DMS79 treated with DMSO at 0.1 percent for 48 hours (cell line): ENCODE measurements at regions not wholly inside any gene's neighbourhood (a gene's known extent, or its start where the extent isn't known, plus 50 kb on each side); places are given as distances from the start of the nearest gene placed in this dataset.
"Not testable (repeated sequence)": the region's sequence is repeated elsewhere in the genome, so short reads cannot be mapped to it uniquely, and the experiment has no call there.

ENCODE experiments used
- DNase-seq: peaks from one replicate; lab custom pipeline; 2025; lab: John Stamatoyannopoulos, UW

GRCh38 chr17:51435171-51435552, 174.8 kb downstream of the UTP18 start:
- DNase-seq: no peak

- no peak for DNase-seq
Observed at GRCh38 chr17:51435641-51436091, 175.3 kb downstream of the UTP18 start.

DNA sequence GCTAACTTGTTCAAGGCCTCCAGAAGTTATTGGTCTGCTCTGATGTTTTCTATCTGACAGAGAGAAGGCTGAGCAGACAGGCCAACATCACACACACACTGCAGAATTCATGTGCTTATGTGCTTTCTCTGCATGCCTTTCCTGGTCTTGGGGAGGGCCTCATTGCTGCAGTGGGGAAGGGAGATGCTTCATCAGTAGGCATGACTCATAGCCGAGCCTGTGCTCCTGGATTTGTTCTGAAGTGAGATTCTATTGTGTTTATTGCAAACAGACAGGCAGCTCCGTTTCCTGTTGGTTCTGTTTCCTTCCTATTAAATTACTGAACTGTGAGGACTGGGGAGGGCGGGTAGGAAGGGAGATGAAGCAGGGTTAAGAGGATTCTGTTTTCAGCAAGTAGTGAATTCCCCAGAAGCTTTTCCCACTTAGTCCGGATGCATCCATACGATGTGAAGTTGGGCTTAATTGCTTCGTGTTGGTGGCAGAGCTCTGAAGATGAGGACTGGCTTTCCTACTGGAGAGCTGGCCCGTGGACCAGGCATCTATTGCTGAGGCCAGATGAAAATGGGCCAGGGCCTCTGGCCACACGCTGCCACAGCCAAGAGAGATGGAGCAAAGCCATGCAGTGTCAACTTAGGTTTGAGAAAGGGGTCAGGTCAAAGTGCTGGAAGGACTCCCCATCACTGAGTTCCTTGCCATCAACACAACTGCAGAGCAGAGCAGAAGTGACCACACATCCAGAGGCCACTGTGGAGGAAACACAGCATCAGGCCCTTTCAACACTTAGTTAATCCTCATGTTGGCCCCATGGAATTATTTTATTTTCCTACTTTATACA, 179.3 kb downstream of the UTP18 start:
- DNase-seq: no peak

DNA sequence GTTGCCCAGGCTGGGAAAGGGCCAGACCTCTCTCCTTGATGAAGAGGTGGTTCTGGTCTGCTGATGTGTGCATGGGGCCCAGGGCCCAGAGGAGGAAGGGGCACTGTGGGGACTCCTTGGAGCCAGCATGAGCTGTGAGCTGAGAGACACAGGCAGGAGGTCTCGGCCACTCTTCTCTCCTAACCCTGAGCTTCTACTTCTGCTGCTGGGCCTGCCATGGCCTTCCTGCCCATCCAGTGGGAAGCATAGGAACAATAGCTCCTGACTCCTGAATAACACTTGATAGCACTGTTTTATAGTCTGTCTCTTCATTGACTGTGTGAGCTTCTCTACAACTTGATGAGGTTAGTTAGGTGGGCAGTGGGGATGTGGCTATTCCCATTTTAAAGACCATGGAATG, 181.1 kb downstream of the UTP18 start:
- DNase-seq: no peak

DNA sequence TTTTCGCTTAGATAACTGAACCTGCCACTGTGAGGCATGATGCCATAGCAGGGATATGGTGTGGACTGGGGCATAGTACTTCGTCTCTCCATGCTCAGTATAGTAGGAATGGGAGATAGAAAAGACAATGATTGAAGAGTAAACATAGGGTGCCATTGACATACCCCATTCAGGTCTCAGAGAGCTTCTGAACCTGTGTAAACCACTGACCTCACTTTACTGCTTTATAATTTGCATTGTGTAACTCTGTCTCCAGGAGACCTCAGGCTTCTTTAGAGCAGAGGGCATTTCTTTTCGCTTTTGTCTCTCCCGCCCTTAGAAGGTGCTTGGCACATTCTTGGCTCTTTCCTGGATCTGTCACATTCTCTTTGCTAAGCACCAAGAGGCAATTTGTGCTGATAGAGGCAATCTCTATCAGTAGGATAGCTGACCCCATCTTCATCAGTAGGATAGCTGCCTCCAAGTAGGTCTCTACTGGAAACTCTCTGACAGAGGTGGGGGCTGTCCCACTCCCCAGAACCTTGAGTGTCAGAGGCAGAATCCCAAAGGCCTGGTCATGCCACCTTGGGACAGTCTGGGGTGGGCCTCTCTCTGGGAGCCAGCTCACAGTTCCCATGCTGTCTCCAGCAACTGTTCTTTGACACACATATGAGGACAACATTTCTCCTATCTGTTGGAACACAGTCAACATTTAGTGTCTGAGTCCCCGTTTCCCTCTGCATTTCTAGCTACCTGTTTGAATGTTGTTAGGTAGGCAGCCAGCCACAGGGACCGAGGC, 181.9 kb downstream of the UTP18 start:
- DNase-seq: no peak

DNA sequence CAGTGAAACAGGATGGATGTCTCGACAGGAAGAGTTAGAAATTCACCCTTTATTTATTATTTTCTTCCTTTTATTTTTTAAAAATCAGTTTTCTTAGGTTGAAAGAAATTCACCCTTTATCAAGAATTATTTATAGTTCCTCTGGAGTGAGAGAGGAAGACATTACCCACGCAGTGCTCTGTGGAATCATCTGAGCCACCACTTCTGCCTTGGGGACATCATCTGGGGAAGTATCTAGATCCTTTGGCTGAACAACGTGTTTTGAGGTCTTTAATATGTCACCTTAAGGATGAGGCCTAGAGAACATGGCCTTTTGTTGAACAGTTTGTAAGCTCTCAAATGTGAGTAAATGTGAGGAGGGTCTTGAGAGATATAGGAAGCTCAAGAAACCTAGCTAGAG, 183.3 kb downstream of the UTP18 start:
- DNase-seq: no peak

DNA sequence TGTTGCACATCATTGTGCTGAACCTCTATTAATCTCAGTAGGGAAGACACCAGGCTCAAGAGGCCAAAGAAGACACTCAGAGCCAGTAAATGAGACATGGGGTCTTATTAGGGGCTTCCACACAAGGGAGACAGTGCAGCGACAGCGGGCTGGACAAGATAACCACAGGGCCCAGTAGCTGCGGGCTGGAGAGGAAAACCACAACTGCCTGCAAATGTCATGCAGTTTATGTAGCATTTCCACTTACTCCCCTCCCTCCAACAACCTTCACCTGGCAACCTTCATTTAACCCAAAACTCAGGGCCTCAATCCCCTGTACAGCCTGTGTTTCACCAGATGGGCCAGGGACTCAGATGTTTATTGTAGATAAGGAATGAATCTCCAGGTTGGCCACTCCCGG, 185.6 kb downstream of the UTP18 start:
- no peak for DNase-seq

- DNase-seq: no peak
Observed at GRCh38 chr17:51454456-51454978, 194.2 kb downstream of the UTP18 start.

DNA sequence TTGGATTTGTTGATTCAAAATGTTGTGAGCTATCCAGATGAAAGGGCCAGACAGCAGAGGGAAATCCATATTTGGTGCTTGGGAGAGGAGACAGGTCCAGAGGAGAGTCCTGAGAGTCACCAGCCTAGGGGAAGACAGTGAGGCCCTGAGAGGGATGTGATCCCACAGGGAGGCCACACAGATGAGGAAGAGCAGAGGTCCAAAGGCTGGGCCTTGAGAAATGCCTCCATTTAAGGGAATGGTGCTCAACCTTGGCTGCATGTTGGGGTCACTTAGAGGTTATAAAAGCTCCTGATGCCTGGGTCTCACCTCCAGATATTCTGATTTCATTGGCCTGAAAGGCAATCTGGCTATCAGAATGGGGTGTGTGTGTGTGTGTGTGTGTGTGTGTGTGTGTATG, 194.9 kb downstream of the UTP18 start:
- no peak for DNase-seq

DNA sequence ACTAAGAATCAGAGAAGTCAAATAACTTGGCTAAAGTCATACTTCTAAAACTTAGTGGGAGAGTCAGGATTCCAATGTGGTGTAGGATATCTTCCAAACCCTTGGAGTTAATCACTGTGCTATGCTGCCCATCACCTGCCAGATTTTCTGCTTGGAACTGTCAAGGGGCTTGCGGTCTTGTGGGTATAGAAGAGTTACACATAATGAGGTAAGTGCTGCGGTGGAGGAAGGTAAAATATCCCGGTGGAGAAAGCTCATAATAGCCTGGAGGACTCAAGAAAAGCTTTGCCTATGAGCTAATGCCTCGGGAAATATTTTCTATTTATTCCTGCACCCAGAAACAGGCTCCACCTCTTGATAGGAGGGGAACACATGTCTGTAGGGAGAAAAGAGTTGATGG, 195.6 kb downstream of the UTP18 start:
- no peak for DNase-seq

DNA sequence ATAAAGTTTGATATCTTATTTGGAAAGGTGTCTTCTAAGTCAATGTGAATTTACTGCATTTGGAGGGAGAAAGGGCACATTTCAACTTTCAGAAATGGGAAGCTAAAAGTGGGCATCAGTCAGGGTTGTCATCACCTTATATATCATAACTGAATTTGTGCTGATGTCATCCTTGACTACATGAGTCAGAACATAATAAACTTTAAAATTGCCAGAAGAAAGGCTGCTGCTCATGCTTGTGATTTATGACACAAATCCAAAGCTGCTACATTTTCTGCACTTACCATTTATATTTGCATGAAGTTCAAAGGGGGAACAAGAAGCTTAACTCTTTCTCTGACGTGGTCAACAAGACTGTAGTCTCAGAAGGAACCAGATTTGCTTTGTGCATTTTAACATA, 196.6 kb downstream of the UTP18 start:
- DNase-seq: no peak

- DNase-seq: no peak
Observed at GRCh38 chr17:51461578-51462004, 201.2 kb downstream of the UTP18 start.

GRCh38 chr17:51463353-51463752, 203.0 kb downstream of the UTP18 start:
- no peak for DNase-seq

- no peak for DNase-seq
Observed at GRCh38 chr17:51467336-51467735, 207.0 kb downstream of the UTP18 start.

DNA sequence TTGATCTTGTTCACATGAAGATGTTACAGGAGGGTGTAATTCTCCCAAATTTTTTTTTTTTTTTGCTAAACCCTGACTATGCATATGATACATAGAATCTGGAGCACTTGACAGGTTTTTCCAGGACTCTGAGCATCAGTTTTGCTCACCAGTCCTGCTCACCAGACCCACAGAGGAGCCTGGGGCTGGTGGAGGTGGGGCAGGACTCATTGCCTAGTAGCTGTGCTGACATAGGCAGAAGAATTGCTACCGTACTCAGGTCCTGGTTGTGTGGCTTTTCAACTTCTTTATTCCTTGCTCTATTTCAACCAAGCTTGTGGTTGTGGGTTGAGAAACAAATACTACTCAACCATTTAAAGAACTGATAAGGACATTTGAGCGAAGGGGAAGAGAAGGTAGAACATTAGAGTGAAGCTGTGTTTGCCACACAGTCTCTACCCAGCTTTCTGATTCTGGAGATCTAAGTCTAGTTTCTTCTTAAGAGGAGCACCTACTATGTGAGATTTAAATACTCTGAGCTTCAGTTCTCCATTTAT, 212.4 kb downstream of the UTP18 start:
- no peak for DNase-seq

- DNase-seq: no peak
Observed at GRCh38 chr17:51474764-51475163, 214.4 kb downstream of the UTP18 start.

- DNase-seq: no peak
Observed at GRCh38 chr17:51475730-51476129, 215.4 kb downstream of the UTP18 start.

GRCh38 chr17:51479303-51479702, 219.0 kb downstream of the UTP18 start:
- no peak for DNase-seq

DNA sequence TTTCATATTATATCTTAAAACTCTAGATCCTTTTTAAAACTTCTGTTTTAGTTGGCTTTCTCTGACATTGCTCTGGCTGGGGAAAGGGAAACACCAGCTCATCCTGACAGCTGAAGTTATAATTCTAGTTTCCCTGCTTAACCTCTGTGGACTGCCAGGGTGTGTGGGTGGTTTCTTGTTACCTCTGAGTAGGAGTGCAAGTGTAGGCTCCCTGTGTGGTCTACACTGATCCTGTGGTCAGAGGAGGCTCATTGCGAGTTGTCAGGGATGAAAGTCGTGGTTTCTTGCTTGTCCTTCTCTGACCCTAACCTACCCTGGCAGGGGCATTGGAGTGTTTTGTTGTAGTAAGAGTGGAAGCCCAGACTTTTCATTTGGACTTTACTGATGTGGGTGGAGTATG, 221.0 kb downstream of the UTP18 start:
- DNase-seq: no peak

DNA sequence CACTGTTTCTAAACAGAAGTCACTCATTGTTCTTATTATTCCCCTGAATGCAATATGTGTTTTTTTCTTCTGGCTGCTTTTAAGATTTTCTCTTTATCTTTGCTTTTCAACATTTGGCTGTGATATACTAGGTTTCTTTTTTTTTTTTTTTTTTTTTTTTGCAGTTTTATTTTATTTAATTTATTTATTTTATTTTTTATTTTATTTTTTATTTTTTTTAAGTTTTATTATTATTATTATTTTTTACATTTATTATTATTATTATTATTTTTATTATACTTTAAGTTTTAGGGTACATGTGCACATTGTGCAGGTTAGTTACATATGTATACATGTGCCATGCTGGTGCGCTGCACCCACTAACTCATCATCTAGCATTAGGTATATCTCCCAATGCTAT, 221.9 kb downstream of the UTP18 start:
- DNase-seq: not testable (repeated sequence)

GRCh38 chr17:51486091-51486490, 225.7 kb downstream of the UTP18 start:
- DNase-seq: no peak

DNA sequence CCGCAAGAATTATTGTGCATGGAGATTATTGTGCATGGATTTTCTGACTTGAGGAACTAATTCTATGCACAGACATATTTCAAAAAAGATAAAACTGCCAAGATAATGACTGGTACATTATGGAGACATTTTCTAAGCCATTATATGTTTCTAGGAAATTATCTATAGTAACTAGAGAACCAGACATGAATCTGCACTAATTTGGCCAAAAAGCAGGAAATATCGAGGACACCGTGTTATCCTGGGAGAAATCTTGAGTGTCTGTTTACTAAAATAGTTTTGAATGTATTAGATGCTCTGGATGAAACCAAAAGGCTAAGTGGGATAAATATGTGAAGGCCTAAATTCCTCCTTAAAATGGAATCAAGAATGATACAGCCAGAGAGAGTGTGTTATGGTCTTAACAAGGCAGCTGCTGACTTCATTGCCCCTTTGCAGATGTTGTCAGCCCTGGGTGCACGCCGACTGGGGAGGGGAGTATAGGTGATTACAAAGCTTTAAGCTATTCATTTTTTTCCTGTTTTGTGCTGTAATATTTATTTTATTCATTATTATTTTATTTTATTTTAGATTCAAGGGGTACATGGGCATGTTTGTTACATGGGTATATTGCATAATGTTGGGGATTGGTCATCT, 226.7 kb downstream of the UTP18 start:
- no peak for DNase-seq
